B cell (primary cell): ENCODE measurements at regions not wholly inside any gene's neighbourhood (a gene's known extent, or its start where the extent isn't known, plus 50 kb on each side); places are given as distances from the start of the nearest gene placed in this dataset.
A peak's percentile ranks its signal among the peaks of the same experiment; 100 is the strongest.

ENCODE experiments used
- ATAC-seq: fragments of 200-7000 bp; cut with Tn5 transposase; one replicate; pipeline ENCODE4 v1.10.0; 2021; ENCODE audit warnings: low read depth, mild to moderate bottlenecking, moderate number of reproducible peaks, moderate library complexity
- CTCF ChIA-PET: fragments of 350-600 bp; sonication (Branson Sonifier 250); formaldehyde crosslinking; loops from one replicate; lab custom pipeline; 2021; ENCODE audit warnings: antibody characterized with exemption, inconsistent platforms; lab: Charles Lee
- POLR2A ChIA-PET: fragments of 350-600 bp; sonication (Branson Sonifier 250); formaldehyde crosslinking; loops from one replicate; lab custom pipeline; 2021; ENCODE audit warnings: antibody characterized with exemption; lab: Charles Lee
- DNase-seq: peaks from one replicate; pipeline ENCODE4 v3.0.0; 2013
- H2AFZ ChIP-seq: 2 replicates; pipeline ENCODE4 v1.6.1; 2012; ENCODE audit warnings: mild to moderate bottlenecking, low read depth, low read length; ENCODE audit not compliant: insufficient read depth, poor library complexity, severe bottlenecking
- H3K27ac ChIP-seq, 2 donors: 1 replicate in 1 of 2; 2 replicates in 1 of 2; pipeline ENCODE4 v1.5.1; 2012 to 2013; ENCODE audit warnings: low read length in 2 of 2, mild to moderate bottlenecking in 2 of 2, moderate library complexity in 1 of 2
- H3K27me3 ChIP-seq, 4 experiments: fragments of 200-600 bp in 1 of 4; sonication (generic) in 1 of 4; replicated peaks in 1 of 4; 1 replicate in 2 of 4; 2 replicates in 2 of 4; pipeline versions ENCODE4 v1.6.1 to v1.7.0; 2013 to 2016; ENCODE audit warnings: low read length in 3 of 4, mild to moderate bottlenecking in 2 of 4, mixed read lengths in 1 of 4, moderate library complexity in 1 of 4; ENCODE audit not compliant: insufficient read depth in 4 of 4, control insufficient read depth in 3 of 4; ENCODE audit errors: control extremely low read depth in 1 of 4
- H3K36me3 ChIP-seq, 2 experiments: replicated peaks in 1 of 2; 1 replicate in 1 of 2; 2 replicates in 1 of 2; pipeline versions ENCODE4 v1.6.1 to v1.7.1; 2013; ENCODE audit warnings: low read length in 1 of 2; ENCODE audit not compliant: insufficient read depth in 2 of 2, control insufficient read depth in 1 of 2; ENCODE audit errors: control extremely low read depth in 1 of 2, extremely low read depth in 1 of 2
- H3K4me1 ChIP-seq, 2 donors: fragments of 200-600 bp in 1 of 2; sonication (generic) in 1 of 2; 1 replicate in 1 of 2; 2 replicates in 1 of 2; pipeline versions ENCODE4 v1.5.1 to v1.6.1; 2013 to 2017; ENCODE audit warnings: low read length in 2 of 2; ENCODE audit not compliant: control insufficient read depth in 2 of 2, insufficient read depth in 2 of 2
- H3K4me2 ChIP-seq: replicated peaks from 2 replicates; pipeline ENCODE3; 2012; ENCODE audit warnings: mild to moderate bottlenecking, low read depth, low read length; ENCODE audit not compliant: poor library complexity, severe bottlenecking
- H3K4me3 ChIP-seq, 5 experiments: fragments of 200-600 bp in 1 of 5; sonication (generic) in 1 of 5; 1 replicate in 3 of 5; 2 replicates in 2 of 5; pipeline versions ENCODE4 v1.5.1 to v1.7.0; 2011 to 2016; ENCODE audit warnings: low read length in 4 of 5, mild to moderate bottlenecking in 4 of 5, low read depth in 2 of 5, control low read depth in 1 of 5, moderate library complexity in 1 of 5; ENCODE audit not compliant: insufficient read depth in 1 of 5; ENCODE audit errors: control extremely low read depth in 1 of 5, extremely low read depth in 1 of 5
- H3K79me2 ChIP-seq: fragments of 200-600 bp; sonication (generic); one replicate; pipeline ENCODE4 v1.6.0; 2016; ENCODE audit warnings: low read length; ENCODE audit not compliant: control insufficient read depth, insufficient read depth
- H3K9ac ChIP-seq: fragments of 200-600 bp; sonication (generic); 2 replicates; pipeline ENCODE4 v1.6.1; 2017; ENCODE audit warnings: mild to moderate bottlenecking, low read length, moderate library complexity
- H3K9me3 ChIP-seq, 3 donors: one replicate each; pipeline versions ENCODE4 v1.6.1 to v1.7.1; 2013; ENCODE audit warnings: low read length in 2 of 3; ENCODE audit not compliant: control insufficient read depth in 2 of 3, insufficient read depth in 1 of 3; ENCODE audit errors: control extremely low read depth in 1 of 3
- H4K20me1 ChIP-seq: 2 replicates; pipeline ENCODE4 v1.6.0; 2012; ENCODE audit warnings: mild to moderate bottlenecking, low read length; ENCODE audit not compliant: insufficient read depth, control insufficient read depth, poor library complexity, severe bottlenecking
- H3K27ac Mint-ChIP-seq: one replicate; pipeline ENCODE4 v1.8.0; 2021; ENCODE audit warnings: mixed read lengths
- H3K27me3 Mint-ChIP-seq: one replicate; pipeline ENCODE4 v1.8.0; 2021; ENCODE audit warnings: mixed read lengths
- H3K4me1 Mint-ChIP-seq: one replicate; pipeline ENCODE4 v1.8.0; 2021; ENCODE audit warnings: mixed read lengths
- H3K4me3 Mint-ChIP-seq: one replicate; pipeline ENCODE4 v1.8.0; 2021; ENCODE audit warnings: mixed read lengths
- H3K9me3 Mint-ChIP-seq: one replicate; pipeline ENCODE4 v1.8.0; 2022; ENCODE audit warnings: mixed read lengths; ENCODE audit not compliant: insufficient read depth
- EZH2 ChIP-seq: IDR thresholded peaks from 2 replicates; pipeline ENCODE4 v1.6.1; 2012; ENCODE audit warnings: borderline replicate concordance, low read depth, mild to moderate bottlenecking, moderate library complexity, low read length; ENCODE audit not compliant: insufficient read depth, poor library complexity, severe bottlenecking
- WGBS: methylation state at CpG from one replicate; pipeline ENCODE4 v1.1.5; 2013; ENCODE audit warnings: missing lambda C conversion rate; ENCODE audit not compliant: insufficient coverage; 5-methylcytosine and 5-hydroxymethylcytosine counted together
- intact Hi-C: fragments of 100-400 bp; cut with micrococcal nuclease; formaldehyde crosslinking; loops from one replicate; pipeline ENCODE4 v1.10.0; 2022
- TF ChIP-seq, protein P1 (sequence below): fragments of 200-600 bp; IDR thresholded peaks from one replicate; pipeline ENCODE4 v1.8.0; 2022; ENCODE audit warnings: antibody characterized with exemption, mild to moderate bottlenecking

DNA sequence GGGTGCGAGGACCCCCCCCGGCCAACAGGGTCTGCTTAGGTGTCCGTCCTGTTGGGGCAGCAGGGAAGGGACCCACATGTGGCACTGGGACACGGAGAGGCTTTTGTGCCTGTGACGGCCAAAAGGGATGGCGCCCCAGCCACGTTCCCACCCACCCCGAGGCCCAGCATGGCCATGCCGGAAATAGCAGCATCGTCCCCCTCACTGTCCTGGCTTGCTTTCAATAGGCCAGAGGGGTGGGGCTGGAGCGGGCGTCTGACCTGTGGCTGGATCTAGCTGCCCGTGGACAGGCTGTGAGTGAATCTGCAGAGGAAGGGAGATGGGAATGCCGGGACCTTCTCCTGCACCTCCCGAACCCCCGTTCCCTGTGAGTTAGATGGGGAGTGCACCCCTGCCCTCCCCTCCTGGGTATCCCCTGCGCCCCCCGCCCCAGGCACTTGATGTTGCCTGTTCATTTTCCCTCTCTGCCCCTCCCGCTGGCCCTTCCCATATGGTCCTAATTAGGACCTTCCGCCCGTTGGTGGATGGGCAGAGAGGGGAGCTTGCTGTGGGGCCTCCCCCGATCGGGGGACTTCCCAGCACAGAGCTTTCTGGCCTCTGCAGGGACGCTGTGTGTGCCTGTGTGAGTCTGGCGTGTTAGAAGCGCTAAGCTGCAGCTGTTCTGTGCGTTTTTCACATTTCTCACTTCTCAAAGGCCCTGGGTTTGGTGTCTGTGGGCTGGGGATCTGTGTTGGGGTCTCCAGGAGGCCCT, 292.8 kb downstream of the SEC14L1 start:
- ChIA-PET POLR2A (interaction anchor here (0.7 to 10.8 kb wide), 6 partner anchors 8 to 35 kb away, joined by 3 to 147 read pairs (median 8); no protein-coding TSS in a partner anchor), CTCF (interaction anchor here (1.0 to 27.0 kb wide), 8 partner anchors 8 to 61 kb away, joined by 3 to 699 read pairs (median 4); no protein-coding TSS in a partner anchor)
- H3K4me3 ChIP-seq = no peak overlapping the region
- Mint-ChIP-seq H3K27me3 (no peaks in the 10 kb centered on the region), H3K9me3 (no peaks in the 10 kb centered on the region), H3K27ac (peak overlapping the region; percentile 84), H3K4me3 (peak overlapping the region; percentile 54), H3K4me1 (peaks cover 88% of the 10 kb centered on the region)
- peak overlapping the region; percentile 18 for H2AFZ ChIP-seq
- no peaks in the 10 kb centered on the region for H4K20me1 ChIP-seq
- H3K9ac ChIP-seq = no peak overlapping the region
- DNase-seq (peak; percentile 61), ATAC-seq (peak; percentile 58)
- no peaks in the 10 kb centered on the region for H3K27me3 ChIP-seq
- H3K4me1 ChIP-seq = peaks cover 100% of the 10 kb centered on the region in 2 donors
- H3K36me3 ChIP-seq = peaks cover 0 to 3% of the 10 kb centered on the region in 2 experiments
- H3K4me2 ChIP-seq = peak overlapping the region; percentile 64
- intact Hi-C loops = no loop called here
- H3K79me2 ChIP-seq = peaks cover 95% of the 10 kb centered on the region
- H3K9me3 ChIP-seq = no peaks in the 10 kb centered on the region
- TF ChIP-seq, protein P1, sequence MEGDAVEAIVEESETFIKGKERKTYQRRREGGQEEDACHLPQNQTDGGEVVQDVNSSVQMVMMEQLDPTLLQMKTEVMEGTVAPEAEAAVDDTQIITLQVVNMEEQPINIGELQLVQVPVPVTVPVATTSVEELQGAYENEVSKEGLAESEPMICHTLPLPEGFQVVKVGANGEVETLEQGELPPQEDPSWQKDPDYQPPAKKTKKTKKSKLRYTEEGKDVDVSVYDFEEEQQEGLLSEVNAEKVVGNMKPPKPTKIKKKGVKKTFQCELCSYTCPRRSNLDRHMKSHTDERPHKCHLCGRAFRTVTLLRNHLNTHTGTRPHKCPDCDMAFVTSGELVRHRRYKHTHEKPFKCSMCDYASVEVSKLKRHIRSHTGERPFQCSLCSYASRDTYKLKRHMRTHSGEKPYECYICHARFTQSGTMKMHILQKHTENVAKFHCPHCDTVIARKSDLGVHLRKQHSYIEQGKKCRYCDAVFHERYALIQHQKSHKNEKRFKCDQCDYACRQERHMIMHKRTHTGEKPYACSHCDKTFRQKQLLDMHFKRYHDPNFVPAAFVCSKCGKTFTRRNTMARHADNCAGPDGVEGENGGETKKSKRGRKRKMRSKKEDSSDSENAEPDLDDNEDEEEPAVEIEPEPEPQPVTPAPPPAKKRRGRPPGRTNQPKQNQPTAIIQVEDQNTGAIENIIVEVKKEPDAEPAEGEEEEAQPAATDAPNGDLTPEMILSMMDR = no peak
- no peak for TF ChIP-seq EZH2
- peak overlapping the region; percentile 40 to 44 for H3K27ac ChIP-seq
- 77% methylated on average over 18 of the region's 27 CpGs for WGBS
